AG09319 (cell line): ENCODE measurements at regions not wholly inside any gene's neighbourhood (a gene's known extent, or its start where the extent isn't known, plus 50 kb on each side); places are given as distances from the start of the nearest gene placed in this dataset.
"Not testable (repeated sequence)": the region's sequence is repeated elsewhere in the genome, so short reads cannot be mapped to it uniquely, and the experiment has no call there.

Experiments used
- DNase-seq: peaks from one replicate; pipeline ENCODE4 v3.0.0-alpha.2; 2010; ENCODE audit warnings: low read depth; ENCODE audit errors: extremely low read depth
- CTCF ChIP-seq: IDR thresholded peaks from 2 replicates; pipeline ENCODE4 v1.5.1; 2011; ENCODE audit warnings: low read depth, mild to moderate bottlenecking, inconsistent platforms, low read length, moderate library complexity

- no peak for TF ChIP-seq CTCF
- DNase-seq = no peak
Observed at GRCh38 chr5:118126159-118126558, 862.2 kb downstream of the DTWD2 start.

GRCh38 chr5:118125687-118126086 is 862.7 kb downstream of the DTWD2 start:
- TF ChIP-seq CTCF = no peak
- DNase-seq = no peak

GRCh38 chr5:118121258-118121657 is 867.1 kb downstream of the DTWD2 start:
- no peak for TF ChIP-seq CTCF

GRCh38 chr5:118115791-118116190 is 872.6 kb downstream of the DTWD2 start:
- DNase-seq = no peak
- TF ChIP-seq CTCF = no peak

More at GRCh38 chr5:118121258-118121657, 867.1 kb downstream of the DTWD2 start:
- no peak for DNase-seq

GRCh38 chr5:118111956-118112355 is 876.4 kb downstream of the DTWD2 start:
- DNase-seq = no peak
- TF ChIP-seq CTCF = no peak

- not testable (repeated sequence) for DNase-seq
Observed at GRCh38 chr5:118107246-118107645, 881.1 kb downstream of the DTWD2 start.

GRCh38 chr5:118098716-118099115 is 889.6 kb downstream of the DTWD2 start:
- TF ChIP-seq CTCF = no peak

GRCh38 chr5:118095115-118095514 is 893.2 kb downstream of the DTWD2 start:
- TF ChIP-seq CTCF = no peak
- no peak for DNase-seq

More at GRCh38 chr5:118098716-118099115, 889.6 kb downstream of the DTWD2 start:
- no peak for DNase-seq
